HAP-1 (cell line): ENCODE measurements at regions not wholly inside any gene's neighbourhood (a gene's known extent, or its start where the extent isn't known, plus 50 kb on each side); places are given as distances from the start of the nearest gene placed in this dataset.
"Not testable (repeated sequence)": the region's sequence is repeated elsewhere in the genome, so short reads cannot be mapped to it uniquely, and the experiment has no call there.

Experiments
- DNase-seq, 2 experiments: peaks; one replicate each; pipeline ENCODE4 v3.0.0-alpha.2; 2016 to 2020; ENCODE audit warnings: low spot score in 2 of 2
- H3K27me3 ChIP-seq: fragments of 250-450 bp; sonication (Bioruptor Pico); 2 replicates; pipeline ENCODE4 v1.5.1; 2020; ENCODE audit warnings: low read depth, mild to moderate bottlenecking, moderate library complexity
- H3K36me3 ChIP-seq: fragments of 250-450 bp; sonication (Bioruptor Pico); replicated peaks from 2 replicates; pipeline ENCODE4 v1.5.1; 2020; ENCODE audit warnings: mild to moderate bottlenecking
- H3K4me1 ChIP-seq: fragments of 250-450 bp; sonication (Bioruptor Pico); 2 replicates; pipeline ENCODE4 v1.5.1; 2020; ENCODE audit warnings: mild to moderate bottlenecking
- H3K4me3 ChIP-seq: fragments of 250-450 bp; sonication (Bioruptor Pico); 2 replicates; pipeline ENCODE4 v1.5.1; 2020; ENCODE audit warnings: mild to moderate bottlenecking, moderate library complexity
- H3K9me3 ChIP-seq: fragments of 250-450 bp; sonication (Bioruptor Pico); 2 replicates; pipeline ENCODE4 v1.5.1; 2020; ENCODE audit warnings: mild to moderate bottlenecking, moderate library complexity
- in situ Hi-C: fragments of 300-500 bp; cut with MboI; formaldehyde crosslinking; loops from 3 replicates; pipeline ENCODE4 v1.14.3; 2020; ENCODE audit warnings: low sequenced_read_pairs, inconsistent platforms, mixed read lengths

GRCh38 chr5:104096451-104096850, 533.9 kb upstream of the NUDT12 start:
- no peaks in the 10 kb centered on the region for H3K36me3 ChIP-seq
- H3K27me3 ChIP-seq, result no peaks in the 10 kb centered on the region
- H3K9me3 ChIP-seq, result no peaks in the 10 kb centered on the region
- no peak for DNase-seq
- in situ Hi-C loops, result no loop called here
- no peak overlapping the region for H3K4me3 ChIP-seq
- no peaks in the 10 kb centered on the region for H3K4me1 ChIP-seq

DNA sequence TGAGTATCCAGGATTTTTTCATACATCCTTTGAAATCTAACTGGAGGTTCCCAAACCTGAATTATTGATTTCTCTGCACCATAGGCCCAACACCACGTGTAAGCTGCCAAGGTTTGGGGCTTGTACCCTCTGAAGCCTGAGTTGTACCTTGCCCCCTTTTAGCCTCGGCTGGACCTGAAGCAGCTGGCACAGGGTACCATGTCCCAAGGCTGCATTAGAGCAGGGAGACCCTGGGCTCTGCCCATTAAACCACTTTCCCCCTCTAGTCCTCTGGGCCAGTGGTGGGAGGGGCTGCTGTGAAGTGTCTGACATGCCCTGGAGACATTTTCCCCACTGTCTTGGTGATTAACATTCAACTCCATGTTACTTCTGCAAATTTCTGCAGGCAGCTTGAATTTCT, 532.9 kb upstream of the NUDT12 start:
- no peaks in the 10 kb centered on the region for H3K36me3 ChIP-seq
- H3K9me3 ChIP-seq, result no peaks in the 10 kb centered on the region
- in situ Hi-C loops, result no loop called here
- H3K4me1 ChIP-seq, result no peaks in the 10 kb centered on the region
- H3K4me3 ChIP-seq, result no peak overlapping the region
- H3K27me3 ChIP-seq, result no peaks in the 10 kb centered on the region
- DNase-seq, result no peak

GRCh38 chr5:104088876-104089778, 526.5 kb upstream of the NUDT12 start:
- DNase-seq, result no peak

GRCh38 chr5:104084896-104085295, 522.3 kb upstream of the NUDT12 start:
- Histone ChIP-seq H3K4me1 (no peaks in the 10 kb centered on the region), H3K36me3 (no peaks in the 10 kb centered on the region), H3K9me3 (no peaks in the 10 kb centered on the region), H3K27me3 (no peaks in the 10 kb centered on the region), H3K4me3 (no peak overlapping the region)
- no peak for DNase-seq
- in situ Hi-C loops, result no loop called here

More at GRCh38 chr5:104088876-104089778, 526.5 kb upstream of the NUDT12 start:
- H3K36me3 ChIP-seq, result no peaks in the 10 kb centered on the region
- H3K4me1 ChIP-seq, result no peaks in the 10 kb centered on the region
- H3K9me3 ChIP-seq, result no peaks in the 10 kb centered on the region
- in situ Hi-C loops, result no loop called here
- H3K4me3 ChIP-seq, result no peak overlapping the region
- no peaks in the 10 kb centered on the region for H3K27me3 ChIP-seq

- H3K4me3 ChIP-seq, result no peak overlapping the region
- no peaks in the 10 kb centered on the region for H3K27me3 ChIP-seq
- DNase-seq, result no peak
- in situ Hi-C loops, result no loop called here
- H3K9me3 ChIP-seq, result no peaks in the 10 kb centered on the region
- H3K36me3 ChIP-seq, result no peaks in the 10 kb centered on the region
- H3K4me1 ChIP-seq, result no peaks in the 10 kb centered on the region
These were observed 520.2 kb upstream of the NUDT12 start for GRCh38 chr5:104082754-104083153.

GRCh38 chr5:104081232-104081631, 518.6 kb upstream of the NUDT12 start:
- no peaks in the 10 kb centered on the region for H3K4me1 ChIP-seq
- no peak for DNase-seq
- no peaks in the 10 kb centered on the region for H3K36me3 ChIP-seq
- no peak overlapping the region for H3K4me3 ChIP-seq
- in situ Hi-C loops, result no loop called here
- H3K9me3 ChIP-seq, result no peaks in the 10 kb centered on the region
- no peaks in the 10 kb centered on the region for H3K27me3 ChIP-seq

- Histone ChIP-seq H3K27me3 (no peaks in the 10 kb centered on the region), H3K36me3 (no peaks in the 10 kb centered on the region), H3K4me3 (no peak overlapping the region), H3K4me1 (no peaks in the 10 kb centered on the region), H3K9me3 (no peaks in the 10 kb centered on the region)
- in situ Hi-C loops, result no loop called here
- DNase-seq, result no peak
These were observed 518.1 kb upstream of the NUDT12 start for GRCh38 chr5:104080646-104081175.

GRCh38 chr5:104079861-104080645, 517.5 kb upstream of the NUDT12 start:
- H3K36me3 ChIP-seq, DNase-seq, H3K4me1 ChIP-seq, H3K9me3 ChIP-seq, H3K27me3 ChIP-seq, in situ Hi-C loops, H3K4me3 ChIP-seq: not testable (repeated sequence)

- no peak overlapping the region for H3K4me3 ChIP-seq
- H3K9me3 ChIP-seq, result no peaks in the 10 kb centered on the region
- DNase-seq, result no peak
- H3K36me3 ChIP-seq, result no peaks in the 10 kb centered on the region
- in situ Hi-C loops, result no loop called here
- no peaks in the 10 kb centered on the region for H3K27me3 ChIP-seq
- no peaks in the 10 kb centered on the region for H3K4me1 ChIP-seq
These were observed 509.3 kb upstream of the NUDT12 start for GRCh38 chr5:104071887-104072286.

GRCh38 chr5:104062621-104063377, 500.2 kb upstream of the NUDT12 start:
- Histone ChIP-seq H3K4me1 (no peaks in the 10 kb centered on the region), H3K27me3 (no peaks in the 10 kb centered on the region), H3K9me3 (no peaks in the 10 kb centered on the region), H3K36me3 (no peaks in the 10 kb centered on the region), H3K4me3 (no peak overlapping the region)
- DNase-seq, result no peak
- in situ Hi-C loops, result no loop called here

- Histone ChIP-seq H3K36me3 (no peaks in the 10 kb centered on the region), H3K4me3 (no peak overlapping the region), H3K9me3 (no peaks in the 10 kb centered on the region), H3K27me3 (no peaks in the 10 kb centered on the region), H3K4me1 (no peaks in the 10 kb centered on the region)
- DNase-seq, result no peak
- in situ Hi-C loops, result no loop called here
These were observed 499.1 kb upstream of the NUDT12 start for GRCh38 chr5:104061707-104062106.

DNA sequence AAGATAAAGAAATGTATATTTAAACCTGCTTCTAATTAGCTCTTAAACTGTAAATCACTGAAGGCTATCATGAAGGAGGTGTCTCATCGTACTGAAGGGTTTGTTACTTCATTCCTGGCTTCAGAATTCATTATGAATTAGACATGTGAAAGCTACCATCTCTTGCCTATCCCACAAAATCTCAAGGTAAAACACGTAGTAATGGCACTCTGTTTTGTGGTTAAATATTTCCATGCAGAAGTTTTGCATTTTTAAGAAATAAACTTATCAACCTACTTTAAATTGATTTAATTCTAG, 490.7 kb upstream of the NUDT12 start:
- H3K4me3 ChIP-seq, result no peak overlapping the region
- H3K27me3 ChIP-seq, result no peaks in the 10 kb centered on the region
- H3K4me1 ChIP-seq, result no peaks in the 10 kb centered on the region
- no peaks in the 10 kb centered on the region for H3K9me3 ChIP-seq
- H3K36me3 ChIP-seq, result no peaks in the 10 kb centered on the region
- DNase-seq, result no peak
- in situ Hi-C loops, result no loop called here

GRCh38 chr5:104052558-104053352, 490.2 kb upstream of the NUDT12 start:
- in situ Hi-C loops, result no loop called here
- Histone ChIP-seq H3K4me3 (no peak overlapping the region), H3K27me3 (no peaks in the 10 kb centered on the region), H3K36me3 (no peaks in the 10 kb centered on the region), H3K4me1 (no peaks in the 10 kb centered on the region), H3K9me3 (no peaks in the 10 kb centered on the region)
- no peak for DNase-seq
